Upper lobe of left lung (tissue), 4 donors: ENCODE measurements at regions not wholly inside any gene's neighbourhood (a gene's known extent, or its start where the extent isn't known, plus 50 kb on each side); places are given as distances from the start of the nearest gene placed in this dataset.

Experiments
- EP300 ChIP-seq, 4 donors: sonication (generic); formaldehyde crosslinking; IDR thresholded peaks; one replicate each; pipeline ENCODE4 v1.5.1; 2017; ENCODE audit warnings: antibody characterized with exemption in 4 of 4, control low read depth in 2 of 4
- POLR2A ChIP-seq, 4 donors: fragments of 450-650 bp; IDR thresholded peaks; one replicate each; pipeline ENCODE4 v1.5.1; 2016 to 2017; ENCODE audit warnings: antibody characterized with exemption in 4 of 4, mild to moderate bottlenecking in 2 of 4
- POLR2AphosphoS5 ChIP-seq, 2 donors: sonication (generic); formaldehyde crosslinking; IDR thresholded peaks; one replicate each; pipeline ENCODE4 v1.5.1; 2017; ENCODE audit warnings: antibody characterized with exemption in 2 of 2

DNA sequence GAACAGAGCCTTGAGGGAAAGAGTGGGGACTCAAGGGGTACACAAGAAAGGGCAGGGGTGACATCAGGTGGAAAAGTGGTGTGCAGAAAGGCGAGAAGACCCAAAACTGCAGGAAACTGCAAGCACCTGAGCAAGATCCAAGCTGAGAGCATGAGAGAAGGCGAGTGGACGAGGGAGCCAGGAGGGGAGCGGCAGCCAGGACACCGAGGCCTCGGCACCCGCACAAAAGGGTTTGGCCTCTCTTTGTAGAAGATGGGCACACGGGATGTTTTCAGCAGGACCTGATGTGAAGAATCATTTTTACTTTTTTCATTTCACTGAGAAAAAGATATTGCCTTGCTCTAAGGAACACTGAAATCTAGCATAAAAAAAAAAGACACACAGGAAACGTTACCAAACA, 82.1 kb upstream of the FOXQ1 start:
- TF ChIP-seq POLR2AphosphoS5 (IDR thresholded peaks at IDR 0.05) (no peak), EP300 (IDR thresholded peaks at IDR 0.05) (no peak), POLR2A (IDR thresholded peaks at IDR 0.05) (no peak)
